ENCODE measurements at regions not wholly inside any gene's neighbourhood (a gene's known extent, or its start where the extent isn't known, plus 50 kb on each side); places are given as distances from the start of the nearest gene placed in this dataset.

- H3K4me3 ChIP-seq, result no peak overlapping the region
- no peaks in the 10 kb centered on the region for H3K27me3 ChIP-seq
- no peaks in the 10 kb centered on the region for H3K36me3 ChIP-seq
- H3K27ac ChIP-seq, result no peak overlapping the region
- H3K9me3 ChIP-seq, result no peaks in the 10 kb centered on the region
- DNase-seq, result no peak
- no peak for TF ChIP-seq CTCF (IDR thresholded peaks at IDR 0.05)
- intact Hi-C loops (cut with DNase I; ENCODE audit: low total_unique reads), result no loop called here
- no peaks in the 10 kb centered on the region for H3K4me1 ChIP-seq
Observed at GRCh38 chr2:155965415-155966063, 367.0 kb downstream of the NR4A2 start.

- no peaks in the 10 kb centered on the region for H3K36me3 ChIP-seq
- intact Hi-C loops (cut with DNase I; ENCODE audit: low total_unique reads), result no loop called here
- H3K4me1 ChIP-seq, result no peaks in the 10 kb centered on the region
- no peaks in the 10 kb centered on the region for H3K27me3 ChIP-seq
- no peak overlapping the region for H3K4me3 ChIP-seq
- H3K27ac ChIP-seq, result no peak overlapping the region
- TF ChIP-seq CTCF (IDR thresholded peaks at IDR 0.05), result no peak
- H3K9me3 ChIP-seq, result no peaks in the 10 kb centered on the region
- no peak for DNase-seq
Observed at GRCh38 chr2:155961641-155962040, 370.9 kb downstream of the NR4A2 start.

- Histone ChIP-seq H3K27me3 (no peaks in the 10 kb centered on the region), H3K4me1 (no peaks in the 10 kb centered on the region), H3K4me3 (no peak overlapping the region), H3K27ac (no peak overlapping the region), H3K36me3 (no peaks in the 10 kb centered on the region), H3K9me3 (no peaks in the 10 kb centered on the region)
- intact Hi-C loops (cut with DNase I; ENCODE audit: low total_unique reads), result no loop called here
- DNase-seq, result no peak
- TF ChIP-seq CTCF (IDR thresholded peaks at IDR 0.05), result no peak
Observed at GRCh38 chr2:155958834-155959233, 373.7 kb downstream of the NR4A2 start.

GRCh38 chr2:155947069-155947468, 385.5 kb downstream of the NR4A2 start:
- Histone ChIP-seq H3K36me3 (no peaks in the 10 kb centered on the region), H3K27ac (no peak overlapping the region), H3K9me3 (no peaks in the 10 kb centered on the region), H3K4me1 (no peaks in the 10 kb centered on the region), H3K27me3 (no peaks in the 10 kb centered on the region), H3K4me3 (no peak overlapping the region)
- no peak for TF ChIP-seq CTCF (IDR thresholded peaks at IDR 0.05)
- intact Hi-C loops (cut with DNase I; ENCODE audit: low total_unique reads), result no loop called here
- DNase-seq, result no peak

GRCh38 chr2:155944218-155944617, 388.3 kb downstream of the NR4A2 start:
- no peaks in the 10 kb centered on the region for H3K36me3 ChIP-seq
- no peak overlapping the region for H3K4me3 ChIP-seq
- no peaks in the 10 kb centered on the region for H3K9me3 ChIP-seq
- H3K27ac ChIP-seq, result no peak overlapping the region
- no peak for DNase-seq
- intact Hi-C loops (cut with DNase I; ENCODE audit: low total_unique reads), result no loop called here
- no peaks in the 10 kb centered on the region for H3K4me1 ChIP-seq
- no peaks in the 10 kb centered on the region for H3K27me3 ChIP-seq
- no peak for TF ChIP-seq CTCF (IDR thresholded peaks at IDR 0.05)

GRCh38 chr2:155930312-155930711, 402.2 kb downstream of the NR4A2 start:
- Histone ChIP-seq H3K36me3 (no peaks in the 10 kb centered on the region), H3K27ac (no peak overlapping the region), H3K4me1 (no peaks in the 10 kb centered on the region), H3K9me3 (peaks cover 0 to 9% (median 5%) of the 10 kb centered on the region in 3 donors), H3K27me3 (no peaks in the 10 kb centered on the region), H3K4me3 (no peak overlapping the region)
- intact Hi-C loops (cut with DNase I; ENCODE audit: low total_unique reads), result no loop called here
- TF ChIP-seq CTCF (IDR thresholded peaks at IDR 0.05), result no peak
- no peak for DNase-seq
